DOHH2 (cell line): ENCODE measurements at regions not wholly inside any gene's neighbourhood (a gene's known extent, or its start where the extent isn't known, plus 50 kb on each side); places are given as distances from the start of the nearest gene placed in this dataset.

Experiments used
- EZH2phosphoT487 ChIP-seq: fragments of 200-600 bp; sonication (generic); IDR thresholded peaks from 2 replicates; pipeline ENCODE4 v1.6.1; 2017; ENCODE audit warnings: borderline replicate concordance, mild to moderate bottlenecking, antibody characterized with exemption, low read length, moderate library complexity, mixed read lengths
- TF ChIP-seq, protein P1 (sequence below): fragments of 200-600 bp; sonication (generic); IDR thresholded peaks from one replicate; pipeline ENCODE4 v1.5.1; 2014; ENCODE audit warnings: antibody characterized with exemption, mild to moderate bottlenecking, low read depth, low read length; ENCODE audit not compliant: poor library complexity, severe bottlenecking

DNA sequence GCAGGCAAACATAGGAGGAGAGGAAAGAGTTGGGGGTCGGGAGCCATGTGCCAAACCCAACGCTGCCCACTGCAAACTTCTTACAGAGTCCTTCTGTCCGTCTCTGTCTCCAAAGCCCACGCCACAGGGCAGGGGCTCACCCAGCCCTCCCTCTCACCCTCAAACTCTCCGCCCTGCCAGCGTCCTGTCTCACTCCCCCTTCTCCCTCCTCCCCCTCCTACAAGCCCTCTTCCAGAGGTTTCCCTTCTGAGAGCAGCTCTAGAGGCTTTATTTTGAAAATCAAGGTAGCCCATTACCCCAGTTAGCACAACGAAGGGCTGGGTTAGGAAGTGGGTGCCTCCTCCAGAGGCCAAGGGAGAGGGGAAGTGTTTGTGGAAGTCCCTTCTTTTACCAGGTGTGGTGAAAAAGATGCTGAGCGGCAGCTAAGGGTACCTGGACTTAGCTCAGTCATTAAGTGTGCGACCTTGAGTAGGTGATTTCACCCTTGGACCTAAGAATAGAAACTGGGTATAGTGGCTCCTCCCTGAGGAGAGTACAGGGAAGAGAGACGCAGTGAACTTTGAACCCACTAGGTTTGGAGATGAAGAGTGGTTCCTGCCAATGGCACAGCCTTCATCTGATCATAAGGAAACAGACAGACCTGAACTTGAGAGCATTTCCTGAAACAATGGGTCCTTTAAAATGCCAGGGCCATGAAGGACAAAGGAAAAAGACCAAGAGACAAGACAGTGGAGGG is 123.8 kb downstream of the BANF2 start:
- TF ChIP-seq, protein P1, sequence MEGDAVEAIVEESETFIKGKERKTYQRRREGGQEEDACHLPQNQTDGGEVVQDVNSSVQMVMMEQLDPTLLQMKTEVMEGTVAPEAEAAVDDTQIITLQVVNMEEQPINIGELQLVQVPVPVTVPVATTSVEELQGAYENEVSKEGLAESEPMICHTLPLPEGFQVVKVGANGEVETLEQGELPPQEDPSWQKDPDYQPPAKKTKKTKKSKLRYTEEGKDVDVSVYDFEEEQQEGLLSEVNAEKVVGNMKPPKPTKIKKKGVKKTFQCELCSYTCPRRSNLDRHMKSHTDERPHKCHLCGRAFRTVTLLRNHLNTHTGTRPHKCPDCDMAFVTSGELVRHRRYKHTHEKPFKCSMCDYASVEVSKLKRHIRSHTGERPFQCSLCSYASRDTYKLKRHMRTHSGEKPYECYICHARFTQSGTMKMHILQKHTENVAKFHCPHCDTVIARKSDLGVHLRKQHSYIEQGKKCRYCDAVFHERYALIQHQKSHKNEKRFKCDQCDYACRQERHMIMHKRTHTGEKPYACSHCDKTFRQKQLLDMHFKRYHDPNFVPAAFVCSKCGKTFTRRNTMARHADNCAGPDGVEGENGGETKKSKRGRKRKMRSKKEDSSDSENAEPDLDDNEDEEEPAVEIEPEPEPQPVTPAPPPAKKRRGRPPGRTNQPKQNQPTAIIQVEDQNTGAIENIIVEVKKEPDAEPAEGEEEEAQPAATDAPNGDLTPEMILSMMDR, result no peak
- TF ChIP-seq EZH2phosphoT487, result no peak
